Endodermal cell (in vitro differentiated cells): ENCODE measurements at regions not wholly inside any gene's neighbourhood (a gene's known extent, or its start where the extent isn't known, plus 50 kb on each side); places are given as distances from the start of the nearest gene placed in this dataset.

Experiments
- DNase-seq: peaks from one replicate; pipeline ENCODE4 v3.0.0-alpha.2; 2017
- H3K27ac ChIP-seq: 2 replicates; pipeline ENCODE4 v1.5.1; 2013; ENCODE audit warnings: mild to moderate bottlenecking, low read depth, low read length, moderate library complexity
- H3K27me3 ChIP-seq: 2 replicates; pipeline ENCODE4 v1.6.1; 2013; ENCODE audit warnings: mild to moderate bottlenecking, low read length, moderate library complexity; ENCODE audit not compliant: insufficient read depth, control insufficient read depth, poor library complexity, severe bottlenecking
- H3K36me3 ChIP-seq: 2 replicates; pipeline ENCODE4 v1.7.0; 2013; ENCODE audit warnings: mild to moderate bottlenecking, low read length, moderate library complexity; ENCODE audit not compliant: control insufficient read depth, insufficient read depth
- H3K4me1 ChIP-seq: one replicate; pipeline ENCODE4 v1.7.0; 2013; ENCODE audit warnings: low read length; ENCODE audit not compliant: control insufficient read depth, insufficient read depth
- H3K4me3 ChIP-seq: 2 replicates; pipeline ENCODE4 v1.5.1; 2013; ENCODE audit warnings: mild to moderate bottlenecking, low read length, moderate library complexity
- H3K9ac ChIP-seq: 2 replicates; pipeline ENCODE4 v1.6.1; 2013; ENCODE audit warnings: mild to moderate bottlenecking, low read length, moderate library complexity; ENCODE audit not compliant: poor library complexity, severe bottlenecking; ENCODE audit errors: extremely low read depth
- H3K9me3 ChIP-seq: 2 replicates; pipeline ENCODE4 v1.6.1; 2013; ENCODE audit warnings: mild to moderate bottlenecking, low read length, moderate library complexity; ENCODE audit not compliant: control insufficient read depth
- H3K27ac Mint-ChIP-seq: 2 replicates; pipeline ENCODE4 v1.8.0; 2020; ENCODE audit warnings: mixed read lengths
- H3K27me3 Mint-ChIP-seq: 2 replicates; pipeline ENCODE4 v1.8.0; 2021; ENCODE audit warnings: mild to moderate bottlenecking, mixed read lengths; ENCODE audit not compliant: insufficient read depth
- H3K36me3 Mint-ChIP-seq: 2 replicates; pipeline ENCODE4 v1.8.0; 2020; ENCODE audit warnings: low read depth, mixed read lengths
- H3K4me1 Mint-ChIP-seq: 2 replicates; pipeline ENCODE4 v1.8.0; 2020; ENCODE audit warnings: mixed read lengths
- H3K4me3 Mint-ChIP-seq: 2 replicates; pipeline ENCODE4 v1.8.0; 2020; ENCODE audit warnings: mild to moderate bottlenecking, moderate library complexity, mixed read lengths
- H3K9me3 Mint-ChIP-seq: 2 replicates; pipeline ENCODE4 v1.8.0; 2020; ENCODE audit warnings: mild to moderate bottlenecking, mixed read lengths
- CTCF ChIP-seq: fragments of 200-600 bp; sonication (generic); conservative IDR thresholded peaks from 2 replicates; pipeline ENCODE4 v1.5.0; 2021; ENCODE audit warnings: antibody characterized with exemption, mild to moderate bottlenecking
- WGBS, 2 experiments: methylation state at CpG; one replicate each; pipeline versions ENCODE4 v1.1.5 to v1.1.7; 2013; ENCODE audit warnings: missing lambda C conversion rate in 2 of 2, mixed read lengths in 1 of 2; ENCODE audit not compliant: insufficient coverage in 1 of 2, insufficient read length in 1 of 2; 5-methylcytosine and 5-hydroxymethylcytosine counted together

- H3K4me1 Mint-ChIP-seq, result no peaks in the 10 kb centered on the region
- no peak overlapping the region for H3K4me3 Mint-ChIP-seq
- H3K27ac ChIP-seq, result peak overlapping the region; percentile 27
- H3K4me1 ChIP-seq, result no peaks in the 10 kb centered on the region
- TF ChIP-seq CTCF, result no peak
- no peak overlapping the region for H3K27ac Mint-ChIP-seq
- no peaks in the 10 kb centered on the region for H3K27me3 ChIP-seq
- no peak overlapping the region for H3K4me3 ChIP-seq
- no peak for DNase-seq
- peaks cover under 1% of the 10 kb centered on the region for H3K9me3 Mint-ChIP-seq
- no peak overlapping the region for H3K9ac ChIP-seq
- no peaks in the 10 kb centered on the region for H3K9me3 ChIP-seq
- no peaks in the 10 kb centered on the region for H3K36me3 ChIP-seq
- WGBS, 2 experiments, result 74 to 84% methylated on average over 4 to 7 of the region's 7 CpGs
- H3K27me3 Mint-ChIP-seq, result peaks cover 12% of the 10 kb centered on the region
- no peaks in the 10 kb centered on the region for H3K36me3 Mint-ChIP-seq
These were observed 181.5 kb upstream of the E2F8 start for GRCh38 chr11:19422276-19422675.

GRCh38 chr11:19420868-19421533 lies 180.3 kb upstream of the E2F8 start:
- Histone ChIP-seq H3K9ac (no peak overlapping the region), H3K9me3 (no peaks in the 10 kb centered on the region), H3K27ac (no peak overlapping the region), H3K4me3 (no peak overlapping the region), H3K27me3 (no peaks in the 10 kb centered on the region), H3K4me1 (no peaks in the 10 kb centered on the region), H3K36me3 (no peaks in the 10 kb centered on the region)
- no peaks in the 10 kb centered on the region for H3K36me3 Mint-ChIP-seq
- H3K4me3 Mint-ChIP-seq, result no peak overlapping the region
- H3K27me3 Mint-ChIP-seq, result peaks cover 17% of the 10 kb centered on the region
- 75 to 82% methylated on average over 3 to 6 of the region's 6 CpGs for WGBS, 2 experiments
- no peak for TF ChIP-seq CTCF
- H3K9me3 Mint-ChIP-seq, result peaks cover 5% of the 10 kb centered on the region
- no peaks in the 10 kb centered on the region for H3K4me1 Mint-ChIP-seq
- no peak for DNase-seq
- H3K27ac Mint-ChIP-seq, result no peak overlapping the region

- Mint-ChIP-seq H3K4me1 (no peaks in the 10 kb centered on the region), H3K36me3 (no peaks in the 10 kb centered on the region), H3K9me3 (peaks cover 5% of the 10 kb centered on the region), H3K27ac (no peak overlapping the region), H3K4me3 (no peak overlapping the region), H3K27me3 (peaks cover 21% of the 10 kb centered on the region)
- no peaks in the 10 kb centered on the region for H3K4me1 ChIP-seq
- no peak overlapping the region for H3K9ac ChIP-seq
- H3K27ac ChIP-seq, result no peak overlapping the region
- H3K9me3 ChIP-seq, result no peaks in the 10 kb centered on the region
- no peaks in the 10 kb centered on the region for H3K36me3 ChIP-seq
- WGBS, 2 experiments, result 85 to 98% methylated on average over 6 to 7 of the region's 7 CpGs
- H3K4me3 ChIP-seq, result no peak overlapping the region
- H3K27me3 ChIP-seq, result no peaks in the 10 kb centered on the region
- no peak for TF ChIP-seq CTCF
- DNase-seq, result no peak
These were observed 179.1 kb upstream of the E2F8 start for GRCh38 chr11:19419808-19420207.
